OCI-LY7 (cell line): ENCODE measurements at regions not wholly inside any gene's neighbourhood (a gene's known extent, or its start where the extent isn't known, plus 50 kb on each side); places are given as distances from the start of the nearest gene placed in this dataset.

ENCODE experiments used
- CTCF ChIP-seq: fragments of 200-600 bp; sonication (generic); conservative IDR thresholded peaks from 2 replicates; pipeline ENCODE4 v1.5.1; 2014; ENCODE audit warnings: mild to moderate bottlenecking, antibody characterized with exemption, low read length, moderate library complexity, mixed read lengths
- EZH2phosphoT487 ChIP-seq: fragments of 200-600 bp; sonication (generic); IDR thresholded peaks from 2 replicates; pipeline ENCODE4 v1.6.1; 2018; ENCODE audit warnings: low read depth, borderline replicate concordance, mild to moderate bottlenecking, mixed run types, antibody characterized with exemption, low read length, moderate library complexity, mixed read lengths

- TF ChIP-seq CTCF (peak; percentile 79), EZH2phosphoT487 (no peak)
These were observed 68.4 kb upstream of the TMEM229A start for GRCh38 chr7:124101173-124101768.
